H9 (cell line): ENCODE measurements at regions not wholly inside any gene's neighbourhood (a gene's known extent, or its start where the extent isn't known, plus 50 kb on each side); places are given as distances from the start of the nearest gene placed in this dataset.

Source experiments
- DNase-seq: peaks from one replicate; pipeline ENCODE4 v3.0.0-alpha.2; 2017
- H2AFZ ChIP-seq: one replicate; pipeline ENCODE4 v1.6.1; 2013; ENCODE audit warnings: mild to moderate bottlenecking, low read length, control low read depth, moderate library complexity
- H2AK5ac ChIP-seq: 2 replicates; pipeline ENCODE4 v1.6.1; 2013; ENCODE audit warnings: low read length, control low read depth, mixed read lengths; ENCODE audit not compliant: insufficient read length
- H2BK120ac ChIP-seq: one replicate; pipeline ENCODE4 v1.6.1; 2013; ENCODE audit warnings: low read depth, mild to moderate bottlenecking, low read length, control low read depth, inconsistent platforms; ENCODE audit not compliant: poor library complexity, severe bottlenecking
- H2BK12ac ChIP-seq: 2 replicates; pipeline ENCODE4 v1.6.1; 2013; ENCODE audit warnings: low read length, control low read depth, mixed read lengths, low read depth; ENCODE audit not compliant: insufficient read length
- H2BK15ac ChIP-seq: 2 replicates; pipeline ENCODE4 v1.6.1; 2013; ENCODE audit warnings: low read depth, low read length, control low read depth
- H2BK20ac ChIP-seq: one replicate; pipeline ENCODE4 v1.6.1; 2013; ENCODE audit warnings: low read depth, mild to moderate bottlenecking, low read length, control low read depth, inconsistent platforms; ENCODE audit not compliant: poor library complexity, severe bottlenecking
- H2BK5ac ChIP-seq: 2 replicates; pipeline ENCODE4 v1.6.1; 2013; ENCODE audit warnings: low read length, control low read depth, mixed read lengths; ENCODE audit not compliant: insufficient read length
- H3K14ac ChIP-seq: 2 replicates; pipeline ENCODE4 v1.6.1; 2013; ENCODE audit warnings: low read length, control low read depth; ENCODE audit not compliant: insufficient read depth
- H3K18ac ChIP-seq: 2 replicates; pipeline ENCODE4 v1.6.1; 2013; ENCODE audit warnings: low read depth, mild to moderate bottlenecking, mixed read lengths, low read length, control low read depth; ENCODE audit not compliant: insufficient read length
- H3K23ac ChIP-seq: 2 replicates; pipeline ENCODE4 v1.6.1; 2013; ENCODE audit warnings: low read length, control low read depth, mixed read lengths, low read depth; ENCODE audit not compliant: insufficient read length
- H3K23me2 ChIP-seq: 2 replicates; pipeline ENCODE4 v1.6.1; 2013; ENCODE audit warnings: low read depth, mild to moderate bottlenecking, mixed read lengths, low read length, control low read depth; ENCODE audit not compliant: insufficient read length, poor library complexity, severe bottlenecking
- H3K27ac ChIP-seq: 2 replicates; pipeline ENCODE4 v1.5.1; 2013; ENCODE audit warnings: low read length, control low read depth, mixed read lengths, low read depth; ENCODE audit not compliant: insufficient read length
- H3K27me3 ChIP-seq: 2 replicates; pipeline ENCODE4 v1.6.1; 2013; ENCODE audit warnings: low read length, control low read depth, inconsistent platforms; ENCODE audit not compliant: insufficient read depth
- H3K4ac ChIP-seq: 2 replicates; pipeline ENCODE4 v1.6.1; 2013; ENCODE audit warnings: low read depth, mild to moderate bottlenecking, control low read depth, inconsistent platforms, low read length, moderate library complexity
- H3K4me1 ChIP-seq: 2 replicates; pipeline ENCODE4 v1.6.1; 2013; ENCODE audit warnings: low read length, control low read depth, inconsistent platforms; ENCODE audit not compliant: insufficient read depth
- H3K4me2 ChIP-seq: 2 replicates; pipeline ENCODE4 v1.6.1; 2013; ENCODE audit warnings: low read length, control low read depth, mixed read lengths; ENCODE audit not compliant: insufficient read length, insufficient read depth
- H3K56ac ChIP-seq: 2 replicates; pipeline ENCODE4 v1.6.1; 2013; ENCODE audit warnings: low read depth, mild to moderate bottlenecking, mixed read lengths, low read length, control low read depth; ENCODE audit not compliant: insufficient read length
- H3K79me1 ChIP-seq: 2 replicates; pipeline ENCODE4 v1.6.1; 2013; ENCODE audit warnings: low read depth, mild to moderate bottlenecking, moderate library complexity, low read length, control low read depth, inconsistent platforms; ENCODE audit not compliant: insufficient read depth, poor library complexity, severe bottlenecking
- H3K79me2 ChIP-seq: 2 replicates; pipeline ENCODE4 v1.6.1; 2013; ENCODE audit warnings: low read length, control low read depth, inconsistent platforms; ENCODE audit not compliant: insufficient read depth
- H3K9ac ChIP-seq: 2 replicates; pipeline ENCODE4 v1.6.1; 2013; ENCODE audit warnings: low read length, control low read depth, mixed read lengths; ENCODE audit not compliant: insufficient read length; ENCODE audit errors: extremely low read depth
- H3K9me3 ChIP-seq: one replicate; pipeline ENCODE4 v1.6.1; 2013; ENCODE audit warnings: low read depth, low read length, inconsistent platforms; ENCODE audit not compliant: control insufficient read depth
- H3T11ph ChIP-seq: one replicate; pipeline ENCODE4 v1.6.1; 2013; ENCODE audit warnings: mild to moderate bottlenecking, low read length, control low read depth, inconsistent platforms
- H4K20me1 ChIP-seq: one replicate; pipeline ENCODE4 v1.6.1; 2013; ENCODE audit not compliant: control insufficient read depth, insufficient read length, insufficient read depth
- H4K5ac ChIP-seq: 2 replicates; pipeline ENCODE4 v1.6.1; 2013; ENCODE audit warnings: low read depth, mild to moderate bottlenecking, mixed read lengths, low read length, control low read depth; ENCODE audit not compliant: insufficient read length
- H4K8ac ChIP-seq: replicated peaks from 2 replicates; pipeline ENCODE4 v1.6.1; 2013; ENCODE audit warnings: low read length, control low read depth, mixed read lengths, low read depth; ENCODE audit not compliant: insufficient read length
- H4K91ac ChIP-seq: 2 replicates; pipeline ENCODE4 v1.6.1; 2013; ENCODE audit warnings: low read depth, mild to moderate bottlenecking, moderate library complexity, mixed read lengths, low read length, control low read depth; ENCODE audit not compliant: insufficient read length
- H3K27ac Mint-ChIP-seq, 3 experiments: 2 replicates in 2 of 3; 3 replicates in 1 of 3; pipeline ENCODE4 v1.8.0; 2020 to 2021; ENCODE audit warnings: mixed read lengths in 3 of 3, mild to moderate bottlenecking in 1 of 3, moderate library complexity in 1 of 3
- H3K27me3 Mint-ChIP-seq: 2 replicates; pipeline ENCODE4 v1.8.0; 2021; ENCODE audit warnings: low read depth, mild to moderate bottlenecking, moderate library complexity, mixed read lengths
- H3K36me3 Mint-ChIP-seq, 3 experiments: 2 replicates in 2 of 3; 3 replicates in 1 of 3; pipeline ENCODE4 v1.8.0; 2020 to 2021; ENCODE audit warnings: low read depth in 3 of 3, mixed read lengths in 3 of 3; ENCODE audit not compliant: insufficient read depth in 1 of 3
- H3K4me1 Mint-ChIP-seq, 2 experiments: 2 replicates each; pipeline ENCODE4 v1.8.0; 2020; ENCODE audit warnings: mixed read lengths in 2 of 2
- H3K4me3 Mint-ChIP-seq, 2 experiments: 2 replicates in 1 of 2; 3 replicates in 1 of 2; pipeline ENCODE4 v1.8.0; 2020 to 2021; ENCODE audit warnings: mild to moderate bottlenecking in 2 of 2, mixed read lengths in 2 of 2, moderate library complexity in 1 of 2
- H3K9me3 Mint-ChIP-seq, 2 experiments: 2 replicates in 1 of 2; 3 replicates in 1 of 2; pipeline ENCODE4 v1.8.0; 2020; ENCODE audit warnings: mild to moderate bottlenecking in 2 of 2, mixed read lengths in 2 of 2, moderate library complexity in 1 of 2
- CTCF ChIP-seq: fragments of 200-600 bp; sonication (generic); conservative IDR thresholded peaks from 3 replicates; pipeline ENCODE4 v1.8.0; 2021; ENCODE audit warnings: antibody characterized with exemption, mild to moderate bottlenecking
- WGBS: extraction: QIAGEN DNeasy Blood & Tissue Kit; methylation state at CpG from one replicate; pipeline ENCODE4 v1.1.7; 2013; ENCODE audit warnings: missing lambda C conversion rate, low lambda C conversion rate, mixed read lengths; ENCODE audit not compliant: insufficient read length; ENCODE audit errors: extremely low coverage; 5-methylcytosine and 5-hydroxymethylcytosine counted together

- Histone ChIP-seq H4K91ac (no peak overlapping the region), H4K5ac (no peak overlapping the region), H4K8ac (no peak overlapping the region), H2BK20ac (no peak overlapping the region), H3K9me3 (no peaks in the 10 kb centered on the region), H3K56ac (no peak overlapping the region), H3K27ac (no peak overlapping the region), H2AK5ac (no peak overlapping the region), H3K18ac (no peak overlapping the region), H3K4me1 (no peaks in the 10 kb centered on the region), H3K9ac (no peak overlapping the region), H2BK120ac (no peak overlapping the region), H3T11ph (no peak overlapping the region), H2BK15ac (no peak overlapping the region), H2AFZ (no peak overlapping the region), H3K4ac (no peak overlapping the region), H3K79me1 (no peaks in the 10 kb centered on the region), H3K4me2 (no peak overlapping the region), H2BK5ac (no peak overlapping the region), H3K27me3 (no peaks in the 10 kb centered on the region), H3K14ac (no peak overlapping the region), H3K23ac (no peak overlapping the region), H3K79me2 (no peaks in the 10 kb centered on the region), H2BK12ac (no peak overlapping the region), H3K23me2 (no peaks in the 10 kb centered on the region), H4K20me1 (no peaks in the 10 kb centered on the region)
- H3K4me3 Mint-ChIP-seq, result no peak overlapping the region
- H3K36me3 Mint-ChIP-seq, result no peaks in the 10 kb centered on the region; a peak in 1 of 7 replicates
- no peaks in the 10 kb centered on the region for H3K4me1 Mint-ChIP-seq
- no CpG with 5 or more reads among the region's 1 CpG for WGBS
- no peak for TF ChIP-seq CTCF
- no peak for DNase-seq
- H3K9me3 Mint-ChIP-seq, result no peaks in the 10 kb centered on the region
- H3K27me3 Mint-ChIP-seq, result no peaks in the 10 kb centered on the region
- H3K27ac Mint-ChIP-seq, result no peak overlapping the region
These were observed 553.8 kb upstream of the GNPDA2 start for GRCh38 chr4:45280121-45280520.
